Esophagus squamous epithelium (tissue), 5 donors: ENCODE measurements at regions not wholly inside any gene's neighbourhood (a gene's known extent, or its start where the extent isn't known, plus 50 kb on each side); places are given as distances from the start of the nearest gene placed in this dataset.

Source experiments
- DNase-seq: peaks from one replicate; lab custom pipeline; 2025; lab: John Stamatoyannopoulos, UW
- H3K27ac ChIP-seq, 4 donors: fragments of 200-600 bp; sonication (generic); one replicate each; pipeline ENCODE4 v1.5.1; 2016 to 2019; ENCODE audit warnings: mild to moderate bottlenecking in 1 of 4
- H3K27me3 ChIP-seq, 4 donors: fragments of 200-600 bp; sonication (generic); 1 replicate in 3 of 4; 2 replicates in 1 of 4; pipeline versions ENCODE4 v1.5.1 to v1.6.0; 2017 to 2021; ENCODE audit warnings: antibody characterized with exemption in 1 of 4
- H3K36me3 ChIP-seq, 3 donors: fragments of 200-600 bp; sonication (generic); one replicate each; pipeline ENCODE4 v1.5.1; 2016 to 2019
- H3K4me1 ChIP-seq, 3 donors: fragments of 200-600 bp; sonication (generic); one replicate each; pipeline ENCODE4 v1.5.1; 2017 to 2019
- H3K4me3 ChIP-seq, 4 donors: fragments of 200-600 bp; sonication (generic); 1 replicate in 3 of 4; 2 replicates in 1 of 4; pipeline ENCODE4 v1.5.1; 2016 to 2019; ENCODE audit warnings: mild to moderate bottlenecking in 2 of 4, moderate library complexity in 1 of 4
- H3K9me3 ChIP-seq, 3 donors: fragments of 200-600 bp; sonication (generic); one replicate each; pipeline ENCODE4 v1.5.1; 2016 to 2019
- CTCF ChIP-seq, 6 experiments: fragments of 450-650 bp in 4 of 6; fragments of 200-600 bp in 2 of 6; sonication (generic) in 2 of 6; IDR thresholded peaks; one replicate each; pipeline ENCODE4 v1.5.1; 2016 to 2019; ENCODE audit warnings: antibody characterized with exemption in 6 of 6, mild to moderate bottlenecking in 4 of 6, moderate library complexity in 4 of 6
- POLR2A ChIP-seq, 4 donors: fragments of 450-650 bp; IDR thresholded peaks; one replicate each; pipeline ENCODE4 v1.6.1; 2017; ENCODE audit warnings: antibody characterized with exemption in 4 of 4, mild to moderate bottlenecking in 4 of 4, moderate library complexity in 3 of 4
- WGBS, 2 donors: methylation state at CpG; one replicate each; pipeline ENCODE4 v1.1.5; 2018; 5-methylcytosine and 5-hydroxymethylcytosine counted together
- intact Hi-C: fragments of 100-400 bp; cut with DNase I; formaldehyde crosslinking; loops from one replicate; pipeline ENCODE4 v1.15.0; 2022
- donor health status: DM: yes; HTN: yes; CAD: no.

GRCh38 chr5:58025809-58026208 is 434.1 kb downstream of the PLK2 start:
- H3K4me3 ChIP-seq = no peak overlapping the region
- 89 to 100% methylated on average over 1 of the region's 1 CpG for WGBS, 2 donors
- no peak for DNase-seq

GRCh38 chr5:58024151-58024550 is 435.7 kb downstream of the PLK2 start:
- Histone ChIP-seq H3K4me3 (no peak overlapping the region), H3K4me1 (peaks cover 0 to 20% (median 3%) of the 10 kb centered on the region in 3 donors), H3K27ac (no peak overlapping the region), H3K9me3 (no peaks in the 10 kb centered on the region), H3K27me3 (no peaks in the 10 kb centered on the region), H3K36me3 (no peaks in the 10 kb centered on the region)
- intact Hi-C loops = no loop called here
- WGBS, 2 donors = 0 to 23% methylated on average over 1 of the region's 1 CpG
- TF ChIP-seq POLR2A (IDR thresholded peaks at IDR 0.05) (no peak), CTCF (IDR thresholded peaks at IDR 0.05) (no peak)
- DNase-seq = no peak

More at GRCh38 chr5:58025809-58026208, 434.1 kb downstream of the PLK2 start:
- H3K9me3 ChIP-seq = no peaks in the 10 kb centered on the region
- no peak for TF ChIP-seq CTCF (IDR thresholded peaks at IDR 0.05)
- no peak for TF ChIP-seq POLR2A (IDR thresholded peaks at IDR 0.05)
- H3K4me1 ChIP-seq = peaks cover 0 to 10% (median 0%) of the 10 kb centered on the region in 3 donors
- no peaks in the 10 kb centered on the region for H3K27me3 ChIP-seq
- intact Hi-C loops = no loop called here
- H3K27ac ChIP-seq = no peak overlapping the region
- no peaks in the 10 kb centered on the region for H3K36me3 ChIP-seq

- TF ChIP-seq CTCF (IDR thresholded peaks at IDR 0.05) = no peak
- TF ChIP-seq POLR2A (IDR thresholded peaks at IDR 0.05) = no peak
- Histone ChIP-seq H3K4me3 (no peak overlapping the region), H3K9me3 (no peaks in the 10 kb centered on the region), H3K27me3 (no peaks in the 10 kb centered on the region), H3K27ac (peak overlapping the region in 1 of 4 donors; percentile 15), H3K36me3 (no peaks in the 10 kb centered on the region), H3K4me1 (peaks cover 0 to 23% (median 3%) of the 10 kb centered on the region in 3 donors)
- intact Hi-C loops = no loop called here
- WGBS, 2 donors = 43 to 61% methylated on average over 2 of the region's 2 CpGs
- DNase-seq = no peak
These were observed 437.8 kb downstream of the PLK2 start for GRCh38 chr5:58022055-58022454.

- intact Hi-C loops = no loop called here
- H3K27ac ChIP-seq = peak overlapping the region in 1 of 4 donors; percentile 15
- H3K36me3 ChIP-seq = no peaks in the 10 kb centered on the region
- no peak overlapping the region for H3K4me3 ChIP-seq
- H3K27me3 ChIP-seq = no peaks in the 10 kb centered on the region
- TF ChIP-seq CTCF (IDR thresholded peaks at IDR 0.05) (no peak), POLR2A (IDR thresholded peaks at IDR 0.05) (no peak)
- DNase-seq = no peak
- peaks cover 0 to 23% (median 3%) of the 10 kb centered on the region in 3 donors for H3K4me1 ChIP-seq
- no peaks in the 10 kb centered on the region for H3K9me3 ChIP-seq
- 55 to 57% methylated on average over 3 of the region's 3 CpGs for WGBS, 2 donors
These were observed 438.4 kb downstream of the PLK2 start for GRCh38 chr5:58021466-58021865.

- TF ChIP-seq CTCF (IDR thresholded peaks at IDR 0.05) = no peak
- TF ChIP-seq POLR2A (IDR thresholded peaks at IDR 0.05) = no peak
- WGBS, 2 donors = 42 to 50% methylated on average over 2 to 3 of the region's 3 CpGs
- Histone ChIP-seq H3K27ac (peak overlapping the region in 1 of 4 donors; percentile 40), H3K4me3 (no peak overlapping the region), H3K9me3 (no peaks in the 10 kb centered on the region), H3K4me1 (peaks cover 0 to 23% (median 3%) of the 10 kb centered on the region in 3 donors), H3K36me3 (no peaks in the 10 kb centered on the region), H3K27me3 (no peaks in the 10 kb centered on the region)
- DNase-seq = no peak
- intact Hi-C loops = no loop called here
These were observed 440.3 kb downstream of the PLK2 start for GRCh38 chr5:58019614-58020013.
